Activated CD4-positive, CD25-positive, alpha-beta regulatory T cell treated with anti-CD3 and anti-CD28 coated beads, Interleukin-2, amount 50 U/mL, for 16 hours (primary cell): ENCODE measurements at regions not wholly inside any gene's neighbourhood (a gene's known extent, or its start where the extent isn't known, plus 50 kb on each side); places are given as distances from the start of the nearest gene placed in this dataset.
"Not testable (repeated sequence)": the region's sequence is repeated elsewhere in the genome, so short reads cannot be mapped to it uniquely, and the experiment has no call there.

Experiments used
- DNase-seq: peaks from one replicate; pipeline ENCODE4 v3.0.0-alpha.2; 2020; ENCODE audit warnings: low read depth, low spot score

GRCh38 chr11:87465716-87466115 lies 428.0 kb downstream of the TMEM135 start:
- no peak for DNase-seq

DNA sequence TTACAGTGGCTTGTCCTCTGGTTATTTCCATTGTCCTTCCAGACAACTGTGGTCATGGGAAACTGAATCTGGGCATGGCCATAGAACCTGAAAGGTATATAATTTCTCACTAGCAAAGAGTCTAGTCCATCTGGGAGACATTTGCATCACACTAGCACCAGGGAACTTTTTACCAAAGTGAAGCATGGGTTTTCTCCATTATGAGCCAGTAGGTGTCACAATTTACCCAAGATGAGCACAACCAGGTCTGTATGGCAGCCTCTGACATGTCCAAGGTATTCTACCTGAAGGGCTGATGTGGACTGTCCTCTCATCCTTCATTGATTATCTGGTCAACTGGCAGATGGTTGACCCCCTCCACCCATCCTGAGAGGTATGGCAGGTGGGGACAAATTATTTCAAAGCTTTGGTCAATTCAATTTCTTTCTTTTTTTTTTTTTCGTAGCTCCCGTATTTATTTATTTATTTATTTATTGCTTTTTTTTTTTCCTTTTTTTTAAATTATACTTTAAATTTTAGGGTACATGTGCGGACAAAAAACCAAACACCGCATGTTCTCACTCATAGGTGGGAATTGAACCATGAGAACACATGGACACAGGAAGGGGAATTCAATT lies 425.9 kb downstream of the TMEM135 start:
- no peak for DNase-seq

- no peak for DNase-seq
Measured at GRCh38 chr11:87462171-87462570, 424.4 kb downstream of the TMEM135 start.

DNA sequence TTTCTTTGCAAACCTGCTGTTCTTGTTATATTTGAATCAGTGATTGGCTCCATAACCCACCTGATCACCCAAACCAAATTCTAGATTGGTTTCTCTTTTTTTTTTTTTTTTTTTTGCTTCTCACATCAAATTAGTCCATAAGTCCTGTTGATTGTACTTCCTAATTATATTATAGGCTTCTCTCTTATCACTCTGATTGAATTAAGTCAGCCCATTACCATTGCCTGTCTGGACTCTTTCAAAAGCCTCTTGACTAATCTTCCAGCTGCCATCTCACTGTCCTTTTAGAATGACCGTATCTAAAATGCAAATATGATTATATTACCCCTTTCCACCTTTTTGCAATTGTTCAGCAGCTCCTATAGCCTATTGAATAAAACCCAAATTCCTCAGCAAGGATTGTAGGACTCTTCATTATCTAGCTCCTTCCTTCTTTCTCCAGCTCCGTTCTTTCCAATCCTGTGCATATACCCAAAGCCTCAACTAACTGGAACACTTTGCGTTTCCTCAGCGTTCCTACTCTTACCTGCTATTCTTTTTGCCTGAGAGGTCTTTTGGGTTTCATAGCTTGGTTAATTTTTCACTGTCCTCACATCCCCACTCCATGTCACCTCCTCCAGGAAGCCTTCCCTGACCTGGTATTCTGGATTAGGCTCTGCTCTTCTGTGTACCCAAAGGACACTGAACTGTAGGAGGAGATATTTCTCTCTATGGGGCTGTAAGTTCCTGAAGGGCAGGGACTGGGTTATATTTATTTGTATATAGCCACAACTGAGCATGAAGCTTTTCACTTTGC lies 423.3 kb downstream of the TMEM135 start:
- DNase-seq: no peak

- DNase-seq: no peak
Measured at GRCh38 chr11:87460279-87460678, 422.5 kb downstream of the TMEM135 start.

DNA sequence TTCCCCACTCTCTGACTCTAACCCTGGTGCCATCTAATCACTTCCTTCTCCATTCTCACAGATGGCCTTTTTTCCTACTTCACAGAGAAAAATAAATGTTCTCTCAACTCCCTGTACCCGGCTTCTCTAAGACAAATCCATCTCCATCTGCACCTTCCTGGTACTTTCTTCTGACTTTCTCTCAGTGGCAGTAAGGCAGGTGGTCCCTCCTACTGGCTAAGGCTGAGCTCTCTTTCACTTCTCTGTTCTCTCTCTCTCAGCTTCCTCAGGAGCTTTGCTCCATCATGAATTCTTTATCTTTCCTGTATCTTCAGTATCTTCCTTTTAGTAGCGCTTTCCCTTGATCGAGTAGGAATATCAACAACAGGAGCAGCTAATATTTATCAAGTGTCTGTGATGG lies 421.6 kb downstream of the TMEM135 start:
- no peak for DNase-seq

DNA sequence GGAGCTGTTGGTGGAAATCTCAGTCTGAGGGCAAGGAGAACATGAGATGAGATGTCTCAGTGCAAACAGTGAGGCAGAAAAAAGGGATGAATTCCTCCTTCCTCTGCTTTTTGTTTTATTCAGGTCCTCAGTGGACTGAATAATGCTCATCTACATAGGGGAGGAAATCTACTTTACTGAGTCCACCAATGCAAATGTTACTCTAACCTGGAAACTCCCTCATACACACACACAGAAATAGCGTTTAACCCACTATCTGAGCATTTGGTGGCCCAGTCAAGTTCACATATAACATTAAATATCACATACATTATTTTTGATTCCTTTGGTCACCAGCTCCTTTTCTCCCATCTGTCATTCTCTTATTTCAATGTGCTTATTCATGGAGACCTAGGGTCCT lies 418.8 kb downstream of the TMEM135 start:
- no peak for DNase-seq

DNA sequence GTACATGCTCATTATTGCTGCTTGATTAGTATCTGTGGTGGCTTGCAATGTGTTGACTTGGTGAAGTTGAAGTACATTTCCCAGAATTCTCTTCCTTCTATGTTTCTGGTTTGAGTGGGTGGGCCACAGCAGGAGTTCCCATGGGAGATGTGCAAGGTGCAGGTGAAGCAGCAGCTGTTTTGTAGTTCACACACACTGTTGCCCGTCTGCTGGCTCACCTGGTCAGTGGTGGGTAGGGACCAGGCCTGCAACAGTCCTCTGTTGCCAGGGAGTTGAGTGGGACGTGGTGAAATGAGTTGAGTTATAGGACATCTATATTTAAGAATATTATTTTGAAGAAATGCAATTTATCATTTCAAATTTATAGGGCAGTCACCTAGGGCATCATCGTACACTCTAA lies 417.4 kb downstream of the TMEM135 start:
- no peak for DNase-seq

- DNase-seq: no peak
Measured at GRCh38 chr11:87454241-87454640, 416.5 kb downstream of the TMEM135 start.

GRCh38 chr11:87453531-87454089 lies 415.9 kb downstream of the TMEM135 start:
- DNase-seq: no peak

DNA sequence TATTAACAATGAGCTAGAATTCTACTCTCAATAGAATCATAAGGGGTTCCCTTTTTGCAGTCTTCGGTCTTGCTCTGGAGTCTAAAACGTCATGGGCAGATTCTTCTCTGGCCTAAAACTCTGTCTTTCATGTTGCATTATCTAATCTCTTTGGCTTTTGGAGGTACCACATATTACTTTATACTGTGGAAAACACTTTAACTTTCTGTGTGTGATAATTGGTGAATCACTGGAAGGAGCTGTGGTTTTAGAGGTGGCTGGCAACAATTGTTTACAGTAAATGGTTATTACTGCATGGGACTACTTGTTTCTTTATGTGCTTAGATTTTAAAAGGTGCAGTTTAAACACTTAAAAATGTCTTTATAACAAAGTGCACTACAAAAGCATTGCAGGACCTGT lies 414.3 kb downstream of the TMEM135 start:
- not testable (repeated sequence) for DNase-seq

DNA sequence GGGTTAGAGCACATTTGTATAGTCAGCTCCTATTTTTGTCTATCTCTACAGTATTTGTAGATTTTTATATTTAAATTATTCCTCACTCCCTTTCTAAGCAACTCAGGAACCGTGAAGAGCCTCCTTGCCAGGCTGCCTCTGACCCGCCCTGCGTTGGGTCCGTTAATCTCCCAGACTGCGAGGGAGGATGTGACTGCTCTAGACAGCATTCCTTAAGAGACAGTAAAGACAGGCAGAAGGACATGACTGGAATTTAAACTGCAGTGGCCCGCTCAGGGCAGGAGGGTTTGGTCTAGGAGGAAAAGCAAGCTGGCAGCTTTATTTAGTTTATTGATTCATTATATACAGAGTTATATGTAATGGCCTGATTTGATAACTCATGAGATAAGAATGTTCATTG lies 413.7 kb downstream of the TMEM135 start:
- DNase-seq: no peak

- no peak for DNase-seq
Measured at GRCh38 chr11:87447606-87448005, 409.9 kb downstream of the TMEM135 start.

DNA sequence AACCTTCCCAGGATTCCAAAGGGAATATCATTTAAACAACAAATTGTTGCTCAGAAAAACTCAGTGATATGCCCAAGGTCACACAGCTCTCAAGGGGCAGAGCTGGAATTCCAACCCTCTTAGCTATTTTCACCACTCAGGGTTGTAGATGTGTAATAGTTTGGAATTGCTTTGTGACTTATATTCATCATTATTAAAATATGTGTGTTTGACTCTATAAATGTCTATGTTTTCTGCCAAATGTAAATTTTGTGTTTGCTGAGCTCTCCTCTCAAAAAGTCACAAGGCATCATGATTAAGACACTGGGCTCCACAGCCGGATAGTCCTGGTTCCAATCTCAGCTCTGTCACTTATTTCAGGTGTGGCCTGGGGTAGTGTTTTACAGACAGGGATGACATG lies 407.3 kb downstream of the TMEM135 start:
- DNase-seq: no peak

GRCh38 chr11:87443707-87444106 lies 406.0 kb downstream of the TMEM135 start:
- DNase-seq: no peak

GRCh38 chr11:87440076-87440770 lies 402.5 kb downstream of the TMEM135 start:
- DNase-seq: no peak

DNA sequence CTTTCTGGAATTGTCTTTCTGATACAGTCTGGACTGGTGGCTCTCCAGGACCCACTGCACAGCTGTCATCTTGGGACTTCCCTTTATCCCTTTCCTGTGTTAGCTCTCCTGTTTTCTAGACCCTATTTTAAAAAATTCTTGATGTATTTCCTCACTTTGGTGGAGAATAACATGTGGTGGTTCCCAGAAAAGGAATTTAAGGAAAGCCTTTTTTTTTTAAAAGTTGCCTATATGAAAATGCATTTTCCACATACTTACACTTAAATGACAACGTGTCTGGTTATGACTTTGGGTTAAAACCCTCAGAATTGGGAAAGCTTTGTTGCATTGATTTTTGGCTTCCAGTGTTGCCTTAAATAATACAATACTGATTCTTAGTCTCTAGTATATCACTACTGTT lies 400.7 kb downstream of the TMEM135 start:
- no peak for DNase-seq

DNA sequence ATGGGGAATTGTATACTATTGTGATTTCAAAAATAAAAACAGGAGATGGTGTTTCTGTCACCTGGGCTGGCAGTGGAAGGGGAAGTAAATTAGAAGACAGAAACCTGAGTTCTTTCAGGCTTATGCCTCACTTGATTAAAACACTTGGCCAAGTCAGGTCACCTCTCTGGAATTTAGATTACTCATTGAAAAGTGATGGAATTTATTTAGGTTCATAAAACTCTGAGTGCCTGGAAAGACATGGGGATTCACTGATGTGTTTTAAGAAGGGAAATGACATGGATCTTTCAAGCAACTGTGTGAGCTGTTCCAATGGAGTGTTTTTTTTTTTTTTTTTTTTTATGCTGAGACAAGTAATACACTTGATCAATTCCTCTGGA lies 400.1 kb downstream of the TMEM135 start:
- no peak for DNase-seq

DNA sequence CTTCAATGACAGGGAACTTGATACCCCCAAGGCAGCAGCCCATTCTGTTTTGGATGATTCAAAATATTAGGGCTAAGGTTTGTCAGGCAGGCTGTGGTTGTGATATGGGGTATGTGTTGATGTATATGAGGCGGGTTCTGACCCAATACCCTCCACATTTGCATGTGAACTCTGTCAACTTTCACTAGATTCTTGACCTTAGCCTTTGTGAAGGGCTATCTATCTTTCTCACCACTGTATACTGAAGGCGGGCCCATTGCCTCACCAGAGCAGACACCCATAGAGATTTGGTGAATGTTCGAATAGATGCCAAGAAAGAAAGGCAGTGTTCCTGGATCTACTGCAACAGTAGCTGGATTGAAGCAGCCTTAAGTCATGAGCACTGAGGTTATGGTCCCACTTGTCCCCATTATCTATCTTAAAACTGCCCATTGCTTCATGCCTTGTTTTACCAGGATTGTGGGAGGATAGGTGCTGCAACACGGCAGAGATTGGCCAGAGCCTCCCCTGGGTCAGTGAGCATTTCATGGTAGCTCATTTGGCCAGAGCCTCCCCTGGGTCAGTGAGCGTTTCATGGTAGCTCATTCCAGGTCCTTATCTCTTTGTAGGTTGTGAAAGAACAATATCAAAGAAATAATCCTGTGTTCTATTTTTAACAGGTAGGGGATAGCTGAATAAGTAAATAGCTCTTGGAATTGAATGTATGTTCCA lies 399.6 kb downstream of the TMEM135 start:
- DNase-seq: no peak

- no peak for DNase-seq
Measured at GRCh38 chr11:87432022-87432421, 394.3 kb downstream of the TMEM135 start.

DNA sequence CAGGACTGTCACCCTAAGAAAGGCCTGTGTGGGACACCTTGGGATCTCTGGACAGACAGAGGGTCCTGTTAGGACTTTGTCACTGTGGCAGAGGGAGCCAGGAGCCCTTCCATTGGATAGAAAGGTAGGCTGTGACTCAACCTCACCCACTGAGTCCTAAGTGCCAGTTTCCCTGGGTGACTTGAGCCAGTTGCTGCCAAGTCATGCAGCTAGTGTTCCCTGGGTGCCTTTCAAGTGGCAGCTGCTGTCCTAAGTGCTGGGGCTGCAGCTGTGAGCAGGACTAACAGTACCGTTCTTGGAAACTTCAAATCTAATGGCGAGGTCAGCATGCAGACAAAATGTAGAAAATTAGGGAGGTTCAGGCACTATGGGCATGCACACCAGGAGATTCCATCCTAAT lies 393.7 kb downstream of the TMEM135 start:
- DNase-seq: no peak

GRCh38 chr11:87430821-87431220 lies 393.1 kb downstream of the TMEM135 start:
- no peak for DNase-seq
